SK-N-SH treated with all-trans-retinoic acid at 6 μM for 48 hours (cell line): ENCODE measurements at regions not wholly inside any gene's neighbourhood (a gene's known extent, or its start where the extent isn't known, plus 50 kb on each side); places are given as distances from the start of the nearest gene placed in this dataset.
"Not testable (repeated sequence)": the region's sequence is repeated elsewhere in the genome, so short reads cannot be mapped to it uniquely, and the experiment has no call there.

ENCODE experiments used
- ATAC-seq: fragments of 200-7000 bp; cut with Tn5 transposase; 3 replicates; pipeline ENCODE4 v1.9.1; 2020; ENCODE audit warnings: mild to moderate bottlenecking, moderate library complexity
- ARNTL ChIP-seq: fragments of 450-650 bp; formaldehyde crosslinking; IDR thresholded peaks from 2 replicates; pipeline ENCODE4 v1.5.0; 2020; ENCODE audit warnings: low read depth, mild to moderate bottlenecking, moderate library complexity, borderline replicate concordance
- BACH2 ChIP-seq: fragments of 250-450 bp; sonication (Bioruptor Pico); IDR thresholded peaks from 2 replicates; pipeline ENCODE4 v1.9.0; 2021; ENCODE audit warnings: mild to moderate bottlenecking, borderline replicate concordance
- CREB5 ChIP-seq: fragments of 250-450 bp; sonication (Bioruptor Pico); IDR thresholded peaks from 2 replicates; pipeline ENCODE4 v1.5.1; 2020; ENCODE audit warnings: low read depth, mild to moderate bottlenecking, moderate library complexity
- CSDC2 ChIP-seq: fragments of 250-450 bp; sonication (Bioruptor Pico); IDR thresholded peaks from 2 replicates; pipeline ENCODE4 v1.5.0; 2020; ENCODE audit warnings: mild to moderate bottlenecking, moderate library complexity
- CSRNP3 ChIP-seq: fragments of 250-450 bp; sonication (Bioruptor Pico); IDR thresholded peaks from 2 replicates; pipeline ENCODE4 v1.5.1; 2021; ENCODE audit warnings: mild to moderate bottlenecking, moderate library complexity
- ESRRG ChIP-seq: fragments of 250-450 bp; sonication (Bioruptor Pico); IDR thresholded peaks from 2 replicates; pipeline ENCODE4 v1.6.1; 2021; ENCODE audit warnings: mild to moderate bottlenecking
- GLIS3 ChIP-seq: fragments of 250-450 bp; sonication (Bioruptor Pico); IDR thresholded peaks from 2 replicates; pipeline ENCODE4 v1.5.0; 2020; ENCODE audit warnings: mild to moderate bottlenecking, moderate library complexity
- OSR1 ChIP-seq: fragments of 250-450 bp; sonication (Bioruptor Pico); IDR thresholded peaks from 2 replicates; pipeline ENCODE4 v1.8.0; 2022; ENCODE audit warnings: moderate library complexity, mild to moderate bottlenecking, inconsistent platforms
- PATZ1 ChIP-seq: fragments of 250-450 bp; sonication (Bioruptor Pico); IDR thresholded peaks from 2 replicates; pipeline ENCODE4 v1.8.0; 2020; ENCODE audit warnings: mild to moderate bottlenecking, moderate library complexity, borderline replicate concordance
- PPARA ChIP-seq: fragments of 250-450 bp; sonication (Bioruptor Pico); IDR thresholded peaks from 2 replicates; pipeline ENCODE4 v1.5.0; 2020; ENCODE audit warnings: mild to moderate bottlenecking, borderline replicate concordance
- RARB ChIP-seq: fragments of 250-450 bp; sonication (Bioruptor Pico); IDR thresholded peaks from 2 replicates; pipeline ENCODE4 v1.8.0; 2021; ENCODE audit warnings: mild to moderate bottlenecking, moderate library complexity
- SNAI2 ChIP-seq: fragments of 250-450 bp; sonication (Bioruptor Pico); IDR thresholded peaks from 2 replicates; pipeline ENCODE4 v1.5.0; 2020; ENCODE audit warnings: mild to moderate bottlenecking, moderate library complexity
- TCF4 ChIP-seq: fragments of 250-450 bp; sonication (Bioruptor Pico); IDR thresholded peaks from 2 replicates; pipeline ENCODE4 v1.8.0; 2021; ENCODE audit warnings: mild to moderate bottlenecking, moderate library complexity, borderline replicate concordance
- ZFP3 ChIP-seq: fragments of 250-450 bp; sonication (Bioruptor Pico); IDR thresholded peaks from 2 replicates; pipeline ENCODE4 v1.5.0; 2020; ENCODE audit warnings: mild to moderate bottlenecking, moderate library complexity
- ZFP30 ChIP-seq: fragments of 450-650 bp; formaldehyde crosslinking; IDR thresholded peaks from 2 replicates; pipeline ENCODE4 v1.5.0; 2022; ENCODE audit warnings: mild to moderate bottlenecking, moderate library complexity
- ZNF565 ChIP-seq: fragments of 450-650 bp; formaldehyde crosslinking; conservative IDR thresholded peaks from 2 replicates; pipeline ENCODE4 v1.5.0; 2020; ENCODE audit warnings: low read depth, mild to moderate bottlenecking, moderate library complexity
- ZNF70 ChIP-seq: fragments of 450-650 bp; formaldehyde crosslinking; IDR thresholded peaks from 2 replicates; pipeline ENCODE4 v1.5.0; 2020; ENCODE audit warnings: mild to moderate bottlenecking, moderate library complexity
- ZNF8 ChIP-seq: fragments of 450-650 bp; formaldehyde crosslinking; IDR thresholded peaks from 2 replicates; pipeline ENCODE4 v1.5.0; 2020; ENCODE audit warnings: mild to moderate bottlenecking, moderate library complexity
- TF ChIP-seq, protein P1 (sequence below): fragments of 250-450 bp; sonication (Bioruptor Pico); IDR thresholded peaks from 2 replicates; pipeline ENCODE4 v1.8.0; 2021; ENCODE audit warnings: low read depth, mild to moderate bottlenecking, moderate library complexity, borderline replicate concordance

DNA sequence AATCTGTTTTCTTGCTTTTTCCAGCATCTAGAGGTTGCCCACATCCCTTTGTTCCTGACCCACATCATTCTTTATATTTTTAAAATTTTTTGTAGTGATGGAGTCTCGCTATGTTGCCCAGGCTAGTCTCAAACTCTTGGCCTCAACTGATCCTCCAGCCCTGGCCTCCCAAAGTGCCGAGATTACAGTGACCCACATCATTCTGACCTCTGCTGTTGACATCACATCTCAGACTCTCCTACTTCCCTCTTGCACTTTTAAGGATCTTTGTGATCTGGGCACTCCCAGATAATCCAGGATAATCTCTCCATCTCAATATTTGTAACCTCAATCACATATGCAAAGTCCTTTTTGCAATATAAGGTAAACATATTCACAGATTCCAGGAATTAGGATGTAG, 266.6 kb downstream of the MEX3B start:
- TF ChIP-seq, protein P1, sequence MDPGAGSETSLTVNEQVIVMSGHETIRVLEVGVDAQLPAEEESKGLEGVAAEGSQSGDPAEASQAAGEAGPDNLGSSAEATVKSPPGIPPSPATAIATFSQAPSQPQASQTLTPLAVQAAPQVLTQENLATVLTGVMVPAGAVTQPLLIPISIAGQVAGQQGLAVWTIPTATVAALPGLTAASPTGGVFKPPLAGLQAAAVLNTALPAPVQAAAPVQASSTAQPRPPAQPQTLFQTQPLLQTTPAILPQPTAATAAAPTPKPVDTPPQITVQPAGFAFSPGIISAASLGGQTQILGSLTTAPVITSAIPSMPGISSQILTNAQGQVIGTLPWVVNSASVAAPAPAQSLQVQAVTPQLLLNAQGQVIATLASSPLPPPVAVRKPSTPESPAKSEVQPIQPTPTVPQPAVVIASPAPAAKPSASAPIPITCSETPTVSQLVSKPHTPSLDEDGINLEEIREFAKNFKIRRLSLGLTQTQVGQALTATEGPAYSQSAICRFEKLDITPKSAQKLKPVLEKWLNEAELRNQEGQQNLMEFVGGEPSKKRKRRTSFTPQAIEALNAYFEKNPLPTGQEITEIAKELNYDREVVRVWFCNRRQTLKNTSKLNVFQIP (CRISPR knock-in tag): no peak
- TF ChIP-seq CSDC2 (no peak), PPARA (CRISPR knock-in tag) (no peak), SNAI2 (no peak), TCF4 (CRISPR knock-in tag) (no peak), CSRNP3 (no peak), ESRRG (CRISPR knock-in tag) (no peak), OSR1 (CRISPR knock-in tag) (no peak), ZNF70 (CRISPR knock-in tag) (no peak), PATZ1 (no peak), BACH2 (CRISPR knock-in tag) (no peak), RARB (CRISPR knock-in tag) (no peak)
- ATAC-seq: no peak

GRCh38 chr15:81777546-81777945, 268.3 kb downstream of the MEX3B start:
- TF ChIP-seq SNAI2 (no peak), BACH2 (CRISPR knock-in tag) (no peak), PATZ1 (no peak), ZNF8 (CRISPR knock-in tag) (no peak), ARNTL (CRISPR knock-in tag) (no peak), TCF4 (CRISPR knock-in tag) (no peak), ZFP3 (no peak), ZFP30 (no peak), OSR1 (CRISPR knock-in tag) (no peak), ZNF70 (CRISPR knock-in tag) (no peak), CSRNP3 (no peak)
- ATAC-seq: no peak

GRCh38 chr15:81776976-81777375, 268.8 kb downstream of the MEX3B start:
- ATAC-seq: no peak
- TF ChIP-seq CSRNP3: no peak
- TF ChIP-seq ZNF70 (CRISPR knock-in tag): no peak
- no peak for TF ChIP-seq TCF4 (CRISPR knock-in tag)
- TF ChIP-seq GLIS3: no peak
- TF ChIP-seq ZNF565 (CRISPR knock-in tag): no peak
- no peak for TF ChIP-seq OSR1 (CRISPR knock-in tag)
- no peak for TF ChIP-seq CREB5 (CRISPR knock-in tag)
- TF ChIP-seq BACH2 (CRISPR knock-in tag): no peak
- TF ChIP-seq, protein P1 (CRISPR knock-in tag): no peak
- TF ChIP-seq ZFP30: no peak

DNA sequence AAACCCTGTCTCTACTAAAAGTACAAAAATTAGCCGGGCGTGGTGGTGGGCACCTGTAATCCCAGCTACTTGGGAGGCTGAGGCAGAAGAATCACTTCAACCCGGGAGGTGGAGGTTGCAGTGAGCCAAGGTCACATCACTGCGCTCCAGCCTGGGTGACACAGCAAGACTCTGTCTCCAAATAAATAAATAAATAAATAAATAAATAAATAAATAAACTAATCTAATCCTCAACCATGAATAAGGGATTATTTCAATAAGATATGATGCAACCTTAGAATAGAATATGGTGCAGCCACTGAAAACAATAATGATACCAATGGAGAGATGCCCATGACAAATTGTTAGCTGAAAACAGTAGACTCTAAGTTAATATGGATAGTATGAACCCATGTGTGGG, 270.0 kb downstream of the MEX3B start:
- not testable (repeated sequence) for ATAC-seq
